GM19328 (cell line): ENCODE measurements at regions not wholly inside any gene's neighbourhood (a gene's known extent, or its start where the extent isn't known, plus 50 kb on each side); places are given as distances from the start of the nearest gene placed in this dataset.

Experiments
- ATAC-seq: cut with Tn5 transposase; IDR thresholded peaks from one replicate; pipeline ENCODE4 v1.9.1; 2021; ENCODE audit warnings: mild to moderate bottlenecking, moderate library complexity; ENCODE audit not compliant: unreplicated experiment

DNA sequence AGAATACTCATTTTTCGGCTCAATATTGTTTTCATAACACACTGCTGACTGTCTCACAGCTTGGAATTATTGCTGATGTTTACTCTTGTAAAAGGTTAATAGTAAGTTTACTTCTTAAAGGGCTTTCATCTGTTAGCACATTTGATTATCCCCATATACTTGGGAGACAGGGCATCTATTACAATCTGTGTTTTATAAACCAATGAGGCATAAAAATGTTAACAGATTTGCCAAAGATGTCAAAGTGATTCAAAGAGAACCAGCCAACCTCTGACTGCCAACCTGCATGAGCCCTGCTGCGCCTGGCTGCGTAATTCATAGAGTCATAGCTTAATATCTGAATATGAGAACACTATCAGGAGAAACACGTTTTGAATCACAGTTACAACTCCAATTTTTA is 665.6 kb downstream of the TRIML1 start:
- no peak for ATAC-seq

DNA sequence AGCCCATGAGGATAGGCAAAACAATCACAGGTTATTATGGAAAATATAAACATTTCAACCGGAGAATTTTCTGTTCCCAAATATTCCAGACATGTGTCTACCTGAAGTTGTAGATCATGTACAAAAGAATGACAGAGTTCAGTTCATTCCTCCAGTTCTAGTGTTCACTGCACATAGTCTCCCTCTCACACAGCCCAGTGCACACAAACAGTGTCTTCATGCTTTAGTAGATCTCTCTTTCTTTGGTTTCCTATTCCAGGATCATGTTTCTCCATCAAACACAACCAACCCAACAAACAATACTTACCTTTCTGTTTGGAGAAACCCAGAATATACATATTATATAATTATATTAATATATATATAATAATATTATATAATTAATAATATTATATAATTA is 671.9 kb downstream of the TRIML1 start:
- no peak for ATAC-seq

DNA sequence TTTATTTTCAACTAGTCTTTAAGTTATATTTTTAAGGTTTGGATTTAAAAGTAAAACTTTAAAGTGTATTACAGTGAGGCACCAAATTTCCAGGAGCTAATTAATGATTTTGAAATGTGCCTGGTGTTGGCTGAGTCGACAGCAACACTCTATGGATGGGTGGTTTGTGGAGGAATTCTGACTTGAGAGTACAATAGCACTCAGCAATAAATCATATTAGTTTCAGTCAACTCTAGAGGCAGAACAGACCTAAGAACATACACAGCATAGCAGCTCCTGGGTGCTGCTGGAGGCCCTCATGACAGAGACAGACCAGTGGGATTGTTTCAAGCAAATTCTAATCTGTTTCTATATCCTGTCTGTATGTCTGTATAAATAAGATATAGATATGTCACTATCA is 673.4 kb downstream of the TRIML1 start:
- ATAC-seq: no peak

DNA sequence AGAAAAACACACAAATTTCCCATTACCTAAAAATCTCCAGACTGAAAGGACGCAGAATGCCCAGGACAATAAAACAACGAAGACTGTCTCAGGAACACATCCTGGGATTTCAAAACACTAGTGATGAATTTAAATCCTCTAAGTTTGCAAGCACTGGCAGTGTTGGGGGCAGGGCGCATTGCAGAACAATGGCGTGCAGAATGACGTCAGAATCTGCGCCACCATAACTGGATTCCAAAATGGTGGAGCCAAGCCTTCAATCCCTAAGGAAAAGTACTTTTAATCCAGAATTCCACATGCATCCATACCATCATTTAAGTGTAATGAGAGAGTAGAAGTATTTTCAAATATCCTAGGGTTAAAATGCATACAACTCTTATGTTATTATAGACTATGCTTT is 679.1 kb downstream of the TRIML1 start:
- no peak for ATAC-seq

DNA sequence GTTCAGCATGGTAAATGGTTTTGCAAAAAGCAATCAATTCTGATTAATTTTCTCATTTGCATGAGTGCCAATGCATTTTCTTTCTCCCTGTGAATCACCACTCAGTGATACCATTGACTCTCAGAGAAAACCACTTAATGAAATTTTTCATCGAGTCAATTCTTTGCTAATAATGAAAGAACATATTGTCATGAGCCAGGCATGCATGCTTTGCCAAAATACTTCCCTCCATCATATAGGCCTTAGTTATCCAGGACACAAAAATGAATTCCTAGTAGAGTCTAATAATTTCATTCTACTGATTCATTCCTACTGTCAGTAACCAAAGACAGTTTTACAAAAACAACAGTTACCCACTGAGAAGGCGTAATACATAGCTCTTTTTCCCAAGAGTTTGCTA is 680.0 kb downstream of the TRIML1 start:
- no peak for ATAC-seq

DNA sequence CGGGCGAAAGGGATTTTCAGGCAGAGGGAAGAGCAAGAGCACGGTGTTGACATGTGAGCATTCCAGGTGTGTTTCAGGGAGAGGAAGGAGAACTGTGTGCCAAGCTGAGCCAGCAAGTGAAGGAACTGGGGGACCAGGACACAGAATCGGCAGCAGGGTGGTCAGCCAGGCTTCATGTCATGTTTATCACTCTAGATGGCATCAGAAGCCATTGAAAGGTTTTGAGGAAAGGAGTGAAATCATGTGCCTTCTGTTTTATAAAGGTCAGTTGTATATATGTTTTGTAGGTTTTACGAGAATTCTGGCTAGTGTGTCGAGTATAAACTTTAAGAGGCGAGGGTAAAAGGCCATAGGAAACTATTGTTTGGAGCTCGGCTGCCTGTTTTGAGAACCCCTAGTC is 682.3 kb downstream of the TRIML1 start:
- ATAC-seq: no peak

DNA sequence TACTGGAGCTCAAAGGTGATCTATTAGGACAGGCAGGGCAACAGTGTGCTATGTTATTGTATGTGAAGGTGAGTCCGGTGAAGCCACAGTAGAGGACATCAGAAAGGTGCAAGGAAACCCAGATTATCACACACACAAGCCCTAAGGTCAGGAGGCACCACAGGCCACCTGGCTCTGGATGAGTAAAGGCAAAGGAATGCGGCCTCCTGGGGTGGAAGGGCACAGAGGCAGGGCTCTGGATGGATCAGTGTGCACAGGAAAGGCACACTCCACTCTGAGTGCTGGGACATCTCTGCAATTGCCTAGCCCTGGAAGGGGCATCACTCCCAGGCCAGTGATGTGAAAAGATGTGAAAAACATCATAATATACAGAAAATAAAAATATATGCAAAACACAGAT is 683.5 kb downstream of the TRIML1 start:
- ATAC-seq: no peak

DNA sequence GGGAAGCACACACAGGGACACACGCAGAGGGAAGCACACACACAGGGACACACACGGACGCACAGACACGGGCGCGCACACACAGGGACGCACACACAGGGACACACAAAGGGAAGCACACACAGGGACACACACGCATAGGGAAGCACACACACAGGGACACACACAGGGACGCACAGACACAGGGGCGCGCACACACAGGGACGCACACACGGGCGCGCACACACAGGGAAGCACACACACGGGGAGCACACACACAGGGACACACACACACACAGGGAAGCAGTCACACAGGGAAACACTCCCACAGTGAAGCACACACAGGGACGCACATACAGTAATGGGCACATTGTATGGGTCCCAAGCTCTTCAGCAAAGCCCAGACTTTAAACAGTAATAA is 685.3 kb downstream of the TRIML1 start:
- ATAC-seq: no peak

DNA sequence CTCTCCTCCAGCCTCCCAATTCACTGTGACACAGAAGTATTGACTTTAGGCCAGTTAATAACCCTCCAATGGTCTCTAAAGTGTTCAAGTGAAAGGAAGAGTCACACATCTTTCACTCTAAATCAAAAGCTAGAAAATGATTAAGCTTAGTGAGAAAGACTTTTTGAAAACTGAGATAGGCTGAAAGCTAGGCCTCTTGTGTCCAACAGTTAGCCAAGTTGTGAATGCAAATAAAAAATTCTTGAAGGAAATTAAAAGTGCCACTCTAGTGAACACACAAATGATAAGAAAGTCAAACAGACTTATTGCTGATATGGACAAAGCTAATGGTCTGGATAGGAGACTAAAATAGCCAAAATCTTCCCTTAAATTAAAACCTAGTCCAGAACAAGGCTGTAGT is 687.2 kb downstream of the TRIML1 start:
- no peak for ATAC-seq

DNA sequence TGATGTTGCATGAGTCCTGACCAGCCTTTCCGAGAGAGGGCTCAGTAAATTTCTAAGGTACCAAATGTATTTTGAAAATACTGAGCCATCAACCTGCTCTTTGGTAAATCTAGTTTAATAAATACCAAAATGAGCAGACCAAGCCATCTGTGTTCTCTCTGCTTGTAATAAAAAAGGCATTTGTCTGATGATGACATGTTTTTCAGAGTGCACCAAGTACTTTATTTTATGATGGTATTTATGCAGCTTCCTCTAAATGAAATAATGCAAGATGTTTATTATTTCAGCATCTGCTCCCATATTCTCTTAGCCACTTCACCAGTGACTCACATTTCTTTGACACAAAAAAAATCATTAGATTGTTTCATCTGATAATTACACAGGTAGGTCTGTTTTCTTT is 700.5 kb downstream of the TRIML1 start:
- no peak for ATAC-seq

DNA sequence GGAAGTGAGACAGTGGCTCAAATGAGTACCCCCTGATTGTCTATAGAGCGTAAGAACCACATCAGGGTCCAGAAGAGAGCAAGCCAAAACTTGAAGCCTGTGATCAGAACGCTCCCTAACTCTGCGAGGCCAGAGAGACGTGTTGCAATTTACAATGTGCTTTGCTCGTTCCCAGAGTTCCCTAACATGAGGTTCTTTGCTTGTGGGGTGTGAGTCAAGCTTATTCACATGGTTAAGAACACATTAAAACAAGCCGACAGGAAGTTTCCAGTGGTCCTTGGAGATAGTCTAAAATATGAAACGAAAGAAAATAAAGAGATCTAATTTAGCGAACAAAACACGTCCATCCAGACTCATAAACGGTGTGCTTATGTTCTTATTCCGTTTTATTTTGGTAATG is 702.3 kb downstream of the TRIML1 start:
- no peak for ATAC-seq

DNA sequence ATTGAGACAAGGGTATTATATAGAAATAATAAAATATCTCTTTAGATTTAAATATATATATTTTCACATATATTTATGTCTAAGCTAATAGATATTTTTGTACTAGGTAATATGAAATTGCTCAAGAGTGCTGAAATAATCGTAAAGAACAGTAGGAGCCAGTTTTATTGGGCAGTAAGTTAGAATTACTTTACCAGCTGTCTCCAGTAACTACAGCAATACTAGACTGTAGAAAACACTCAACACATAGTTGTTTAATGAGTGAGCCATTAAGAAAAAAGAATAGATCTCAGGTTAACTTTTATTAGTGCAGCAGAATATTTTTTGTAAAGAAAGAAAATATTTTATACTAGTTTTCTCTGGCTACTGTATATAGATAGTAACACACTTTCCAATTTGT is 715.2 kb downstream of the TRIML1 start:
- no peak for ATAC-seq

DNA sequence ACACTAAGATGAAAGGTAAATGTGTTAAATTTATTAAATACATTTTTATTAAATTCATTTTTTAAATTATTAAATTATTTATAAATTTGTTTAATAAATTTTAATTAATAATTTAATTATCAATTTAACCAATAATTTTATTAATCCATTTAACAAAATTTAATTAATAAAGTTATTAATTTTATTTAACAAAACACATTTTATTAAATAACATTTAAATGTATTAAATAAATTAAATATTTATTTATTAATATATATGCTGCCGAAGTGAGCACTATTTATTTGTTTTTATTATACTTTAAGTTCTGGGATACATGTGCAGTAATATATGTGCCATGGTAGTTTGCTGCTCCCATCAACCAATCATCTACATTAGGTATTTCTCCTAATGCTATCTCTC is 719.5 kb downstream of the TRIML1 start:
- ATAC-seq: no peak

DNA sequence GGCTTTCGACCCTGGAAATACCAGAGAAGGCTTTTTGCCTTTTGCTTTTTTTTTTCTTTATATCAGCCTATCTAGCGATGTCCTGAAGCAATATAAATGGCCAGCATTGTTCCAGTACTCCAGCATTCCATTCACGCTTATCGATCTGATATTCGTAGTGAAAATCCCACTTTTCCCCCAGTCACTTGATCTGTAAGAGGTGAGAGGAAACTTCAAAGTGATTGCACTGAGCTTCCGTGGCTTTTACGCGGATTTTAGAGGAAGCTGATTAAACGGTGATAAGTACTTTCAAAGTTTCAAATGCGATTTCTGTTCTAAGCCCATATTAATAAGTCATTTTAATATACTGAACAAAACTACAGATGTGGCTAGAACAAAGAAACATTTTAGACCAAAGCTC is 725.5 kb downstream of the TRIML1 start:
- no peak for ATAC-seq

DNA sequence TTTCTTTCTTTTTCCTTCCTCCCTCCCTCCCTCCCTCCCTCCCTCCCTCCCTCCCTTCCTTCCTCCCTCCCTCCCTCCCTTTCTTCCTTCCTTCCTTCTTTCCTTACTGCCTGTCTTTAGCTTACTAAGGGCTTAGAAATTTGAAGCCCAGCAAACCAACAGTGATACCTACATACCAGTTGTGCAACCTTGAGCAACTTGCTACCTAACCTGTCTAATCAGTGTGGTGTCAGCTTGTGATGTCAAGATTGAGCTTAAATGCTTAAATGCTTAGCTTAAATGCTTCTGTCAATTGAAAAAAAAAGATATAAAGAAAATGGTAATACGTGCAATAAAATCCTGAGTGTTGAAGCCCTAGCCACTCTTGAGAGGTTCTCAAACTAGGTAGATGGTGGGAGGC is 728.6 kb downstream of the TRIML1 start:
- ATAC-seq: no peak

DNA sequence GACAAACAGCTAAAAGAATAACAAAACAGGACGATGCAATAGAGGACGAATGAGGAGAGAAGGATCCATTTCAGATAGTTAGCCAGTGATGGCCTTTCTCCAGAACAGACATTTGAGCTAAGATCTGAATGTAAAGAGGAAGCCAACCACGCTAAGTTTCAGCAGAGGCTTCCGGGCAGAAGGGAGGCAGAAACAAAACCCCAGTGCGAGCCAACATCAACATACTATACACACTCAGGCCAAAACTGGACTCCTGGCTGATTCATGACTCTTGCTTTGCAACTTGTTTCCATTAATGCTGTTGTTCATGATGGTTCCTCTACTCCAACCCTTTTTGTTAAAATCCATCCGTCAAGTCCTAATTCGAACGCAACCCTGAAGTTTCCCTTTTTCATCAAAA is 730.3 kb downstream of the TRIML1 start:
- ATAC-seq: no peak

DNA sequence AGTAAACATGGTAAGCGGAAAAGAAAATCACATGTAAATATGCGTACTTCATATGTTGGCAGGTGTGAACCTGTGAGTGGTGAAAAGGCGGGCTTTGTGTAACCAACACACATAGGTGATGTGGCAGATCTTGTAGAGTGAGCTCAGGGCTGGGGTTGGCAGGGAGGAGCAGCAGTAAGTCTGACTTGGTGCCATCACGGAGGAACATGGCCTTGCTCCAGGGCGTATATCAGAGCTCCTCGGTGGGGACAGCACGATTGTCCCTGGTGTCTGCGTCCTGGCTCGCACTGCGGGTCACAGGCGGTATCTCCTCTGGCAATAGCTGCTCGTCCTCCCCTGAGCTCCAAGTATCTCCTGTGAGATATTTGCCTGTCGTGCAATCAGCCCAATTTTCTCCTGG is 733.6 kb downstream of the TRIML1 start:
- no peak for ATAC-seq

DNA sequence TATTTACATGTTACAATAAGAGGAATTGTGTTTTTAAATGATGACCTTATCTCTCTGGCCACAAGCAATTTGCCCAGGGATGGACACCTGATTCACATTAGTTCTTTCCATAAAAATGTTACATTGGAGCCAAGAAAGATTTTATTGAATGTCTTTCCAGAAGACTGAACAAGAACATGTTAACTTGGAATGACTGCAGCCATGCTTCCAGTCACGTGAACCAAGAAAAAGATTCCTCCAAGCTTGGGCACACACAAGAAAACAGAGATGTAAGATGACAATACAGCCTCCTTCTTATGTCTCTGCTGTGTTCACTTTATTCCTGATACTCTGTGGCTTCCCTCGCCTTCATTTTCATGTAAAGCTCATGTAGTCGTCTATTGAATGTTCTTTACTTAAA is 737.6 kb downstream of the TRIML1 start:
- no peak for ATAC-seq

DNA sequence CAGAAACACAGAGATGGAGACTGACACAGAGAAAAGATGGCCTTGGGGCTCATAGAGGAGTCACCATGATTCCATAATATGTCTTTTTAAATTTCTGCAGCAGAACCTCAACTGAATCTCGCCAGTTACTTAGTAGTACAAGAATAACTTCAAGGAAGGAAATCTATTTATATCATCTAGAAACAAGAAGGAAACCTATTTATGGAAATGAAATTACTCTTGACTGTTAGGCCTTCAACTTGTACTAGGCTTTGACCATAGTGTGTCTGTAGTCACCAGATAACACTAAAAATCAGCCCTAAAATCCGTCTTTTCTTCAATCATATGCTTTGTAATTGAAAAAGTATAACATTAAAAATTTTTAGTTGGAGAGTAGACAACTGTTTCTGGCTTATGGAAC is 740.4 kb downstream of the TRIML1 start:
- ATAC-seq: no peak

DNA sequence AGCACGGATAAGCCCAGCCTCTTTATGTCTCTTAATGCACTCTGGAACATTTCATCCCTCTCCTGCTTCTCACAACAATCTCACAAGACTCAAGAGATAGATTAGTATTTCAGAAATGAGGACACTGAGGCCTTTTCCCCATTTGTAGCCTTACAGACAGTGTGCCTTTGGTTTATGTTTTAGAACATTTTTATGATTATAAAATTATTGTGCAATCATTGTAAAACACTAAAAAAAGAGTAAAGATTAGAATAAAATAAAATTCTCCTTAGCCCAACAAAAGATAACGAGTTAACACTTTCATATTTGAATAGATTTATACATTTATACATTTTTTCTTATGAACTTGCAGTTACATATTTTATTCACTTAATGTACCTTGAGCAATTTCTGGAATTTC is 748.7 kb downstream of the TRIML1 start:
- ATAC-seq: no peak

DNA sequence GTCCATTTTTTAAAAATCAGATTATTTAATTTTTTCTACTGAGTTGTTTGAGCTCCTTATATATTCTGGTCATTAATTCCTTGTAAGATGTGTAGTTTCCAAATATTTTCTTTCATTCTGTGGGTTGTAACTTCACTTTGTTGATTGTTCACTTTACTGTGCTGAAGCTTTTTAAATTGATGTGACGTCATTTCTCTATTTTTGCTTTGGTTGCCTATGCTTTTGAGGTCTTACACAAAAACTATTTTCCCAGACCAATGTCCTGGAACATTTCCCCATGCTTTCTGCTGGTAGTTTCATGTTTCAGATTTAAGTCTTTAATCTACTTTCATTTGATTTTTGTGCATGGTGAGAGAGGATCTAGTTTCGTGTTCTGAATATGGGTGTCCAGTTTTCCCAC is 753.6 kb downstream of the TRIML1 start:
- ATAC-seq: no peak

DNA sequence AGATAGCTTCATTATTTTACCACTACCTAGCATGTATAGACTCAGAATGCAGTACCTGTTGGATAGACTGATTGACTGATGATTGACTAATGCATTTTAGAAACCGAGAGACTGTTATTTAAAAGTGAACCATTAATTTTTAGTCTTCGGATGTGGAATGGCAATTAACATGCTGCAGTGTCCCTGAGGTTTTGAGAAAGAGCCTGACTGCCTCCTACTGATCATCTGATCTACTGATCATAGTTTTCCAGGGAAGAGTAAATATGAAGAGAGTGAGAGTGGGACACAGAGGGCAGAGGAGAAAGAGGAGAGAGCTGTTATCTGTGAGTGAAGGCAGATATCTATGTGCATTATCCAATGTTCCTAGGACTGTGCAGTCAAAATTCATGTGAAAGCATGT is 764.7 kb downstream of the TRIML1 start:
- no peak for ATAC-seq

DNA sequence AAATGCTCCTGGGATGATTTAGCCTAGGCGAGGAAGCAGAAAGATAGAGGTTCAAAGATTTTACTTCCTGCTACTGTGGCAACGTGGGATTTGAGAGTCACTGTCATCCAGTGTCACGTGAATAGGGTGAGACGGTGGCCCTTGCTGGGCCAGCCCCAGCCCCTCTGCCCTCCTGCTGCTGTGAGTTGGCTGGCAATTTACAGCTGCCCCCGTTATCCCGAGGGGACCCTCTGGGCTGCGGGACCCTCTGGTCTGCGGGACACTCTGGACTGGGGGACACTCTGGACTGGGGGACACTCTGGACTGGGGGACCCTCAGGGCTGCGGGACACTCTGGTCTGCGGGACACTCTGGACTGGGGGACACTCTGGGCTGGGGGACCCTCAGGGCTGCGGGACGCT is 765.4 kb downstream of the TRIML1 start:
- ATAC-seq: no peak

DNA sequence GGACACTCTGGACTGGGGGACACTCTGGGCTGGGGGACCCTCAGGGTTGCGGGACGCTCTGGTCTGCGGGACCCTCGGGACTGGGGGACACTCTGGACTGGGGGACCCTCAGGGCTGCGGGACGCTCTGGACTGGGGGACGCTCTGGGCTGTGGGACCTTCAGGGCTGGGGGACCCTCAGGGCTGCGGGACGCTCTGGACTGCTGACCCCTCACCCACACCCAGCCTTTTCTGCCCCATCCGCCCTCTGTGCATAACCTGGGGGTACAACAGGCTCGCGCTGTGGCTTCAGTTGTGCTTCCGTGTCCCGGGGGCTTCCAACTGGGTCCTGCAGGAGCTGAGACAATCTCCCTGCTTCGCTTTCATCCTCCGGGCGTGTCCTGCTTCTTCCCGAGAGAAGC is 766.0 kb downstream of the TRIML1 start:
- ATAC-seq: no peak
